GM12864 (cell line): ENCODE measurements at regions not wholly inside any gene's neighbourhood (a gene's known extent, or its start where the extent isn't known, plus 50 kb on each side); places are given as distances from the start of the nearest gene placed in this dataset.
A peak's percentile ranks its signal among the peaks of the same experiment; 100 is the strongest.

Source experiments
- DNase-seq: peaks from one replicate; pipeline ENCODE4 v3.0.0-alpha.2; 2011; ENCODE audit warnings: low read depth
- H3K4me3 ChIP-seq: 2 replicates; pipeline ENCODE4 v1.5.1; 2011; ENCODE audit warnings: mild to moderate bottlenecking, low read depth, low read length, control low read depth
- TF ChIP-seq, protein P1 (sequence below): IDR thresholded peaks from 2 replicates; pipeline ENCODE4 v1.5.1; 2011; ENCODE audit warnings: low read depth, mild to moderate bottlenecking, moderate library complexity, low read length, control low read depth, inconsistent platforms; ENCODE audit errors: missing control alignments

DNA sequence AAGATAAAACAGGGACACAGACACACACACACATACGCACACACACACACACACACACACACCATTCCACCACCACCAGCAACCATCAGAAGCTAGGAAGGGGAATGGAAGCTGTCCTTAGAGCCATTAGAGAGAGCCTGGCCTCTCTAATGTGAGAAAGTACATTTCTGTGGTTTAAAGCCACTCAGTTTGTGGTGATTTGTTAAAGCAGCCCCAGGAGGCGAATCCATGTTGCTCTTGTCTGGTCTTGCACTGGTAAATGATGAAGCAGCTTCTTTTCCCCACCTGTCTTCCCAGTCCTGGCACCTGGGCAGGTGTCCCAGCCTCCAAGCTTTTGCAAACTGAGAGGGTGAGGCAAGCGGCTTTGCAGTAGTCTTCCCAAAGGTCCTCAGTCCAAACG lies 118.9 kb upstream of the KL start:
- TF ChIP-seq, protein P1, sequence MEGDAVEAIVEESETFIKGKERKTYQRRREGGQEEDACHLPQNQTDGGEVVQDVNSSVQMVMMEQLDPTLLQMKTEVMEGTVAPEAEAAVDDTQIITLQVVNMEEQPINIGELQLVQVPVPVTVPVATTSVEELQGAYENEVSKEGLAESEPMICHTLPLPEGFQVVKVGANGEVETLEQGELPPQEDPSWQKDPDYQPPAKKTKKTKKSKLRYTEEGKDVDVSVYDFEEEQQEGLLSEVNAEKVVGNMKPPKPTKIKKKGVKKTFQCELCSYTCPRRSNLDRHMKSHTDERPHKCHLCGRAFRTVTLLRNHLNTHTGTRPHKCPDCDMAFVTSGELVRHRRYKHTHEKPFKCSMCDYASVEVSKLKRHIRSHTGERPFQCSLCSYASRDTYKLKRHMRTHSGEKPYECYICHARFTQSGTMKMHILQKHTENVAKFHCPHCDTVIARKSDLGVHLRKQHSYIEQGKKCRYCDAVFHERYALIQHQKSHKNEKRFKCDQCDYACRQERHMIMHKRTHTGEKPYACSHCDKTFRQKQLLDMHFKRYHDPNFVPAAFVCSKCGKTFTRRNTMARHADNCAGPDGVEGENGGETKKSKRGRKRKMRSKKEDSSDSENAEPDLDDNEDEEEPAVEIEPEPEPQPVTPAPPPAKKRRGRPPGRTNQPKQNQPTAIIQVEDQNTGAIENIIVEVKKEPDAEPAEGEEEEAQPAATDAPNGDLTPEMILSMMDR = no peak
- DNase-seq = no peak
- H3K4me3 ChIP-seq = no peak overlapping the region

DNA sequence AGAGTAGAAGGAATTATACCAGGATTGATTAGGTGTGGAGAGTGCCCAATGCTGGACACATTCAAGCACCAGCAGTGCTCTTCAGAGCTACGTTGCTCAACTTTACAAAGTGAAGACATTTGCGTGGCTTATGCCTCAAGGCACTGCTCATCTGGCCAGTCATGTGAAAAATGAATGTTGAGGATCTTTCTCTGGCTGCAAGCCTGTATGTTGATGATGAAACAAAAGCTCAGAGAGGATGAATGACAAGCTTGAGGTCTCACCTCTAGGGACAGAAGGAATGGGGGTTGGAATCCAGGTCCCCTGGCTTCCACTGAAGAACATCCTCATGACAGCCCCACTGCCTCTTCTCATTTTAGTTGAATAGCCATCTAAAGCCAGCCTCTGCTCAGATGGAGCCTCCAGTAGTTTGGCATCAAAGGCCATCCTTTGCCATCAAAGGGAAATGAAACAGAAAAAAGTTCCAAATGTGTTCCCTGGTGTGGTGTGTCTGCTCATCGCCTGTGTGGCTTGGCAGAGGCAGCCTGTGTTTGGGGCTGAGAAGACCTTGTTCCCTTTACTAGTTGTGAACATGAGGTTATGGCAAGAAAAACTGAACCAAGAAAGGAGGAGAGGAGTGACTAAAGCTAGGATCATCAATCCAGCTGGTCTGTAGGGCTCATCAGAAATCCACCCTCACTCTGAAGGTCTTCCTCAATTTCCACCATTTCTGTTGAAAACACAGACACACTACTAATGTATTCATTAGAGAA lies 114.0 kb upstream of the KL start:
- TF ChIP-seq, protein P1 = no peak
- DNase-seq = no peak
- no peak overlapping the region for H3K4me3 ChIP-seq

DNA sequence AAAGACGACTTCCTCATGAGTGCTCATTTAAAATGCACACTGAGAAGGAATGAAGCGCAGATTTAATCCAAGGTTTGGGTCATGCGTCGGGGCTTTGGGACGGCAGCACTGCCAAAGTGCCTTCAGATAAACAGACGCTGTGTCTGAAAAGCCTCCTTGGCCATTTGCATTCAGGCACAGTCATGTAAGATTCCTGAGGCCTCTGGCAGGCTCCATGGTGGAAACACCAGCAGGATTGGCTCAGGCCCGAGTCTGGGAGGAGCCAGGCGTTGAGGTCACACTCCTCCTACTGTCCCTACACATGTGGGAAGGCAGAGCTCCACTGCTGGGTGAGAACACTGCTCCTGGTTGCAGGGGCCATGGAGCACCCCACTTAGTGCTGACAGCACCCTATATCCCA lies 113.3 kb upstream of the KL start:
- no peak overlapping the region for H3K4me3 ChIP-seq
- DNase-seq = no peak
- TF ChIP-seq, protein P1 = no peak

DNA sequence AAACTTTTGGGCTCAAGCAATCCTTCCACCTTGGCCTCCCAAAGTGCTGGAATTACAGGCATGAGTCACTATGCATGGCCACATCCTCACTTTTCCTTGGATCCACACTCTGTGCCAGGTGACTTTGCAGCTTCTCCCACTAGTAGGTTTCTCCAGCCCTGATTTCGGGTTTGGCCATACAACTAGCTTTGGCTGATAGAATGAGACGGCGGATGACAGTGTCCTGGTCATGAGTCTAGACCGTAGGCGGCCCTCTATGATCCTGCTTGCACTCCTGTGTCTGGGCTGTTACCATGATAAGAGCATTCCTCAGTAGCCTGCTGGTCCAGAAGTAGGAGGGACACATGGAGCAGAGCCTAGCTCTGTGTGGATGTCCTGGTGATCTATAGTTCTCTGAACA lies 112.5 kb upstream of the KL start:
- no peak for DNase-seq
- H3K4me3 ChIP-seq = no peak overlapping the region
- TF ChIP-seq, protein P1 = no peak

DNA sequence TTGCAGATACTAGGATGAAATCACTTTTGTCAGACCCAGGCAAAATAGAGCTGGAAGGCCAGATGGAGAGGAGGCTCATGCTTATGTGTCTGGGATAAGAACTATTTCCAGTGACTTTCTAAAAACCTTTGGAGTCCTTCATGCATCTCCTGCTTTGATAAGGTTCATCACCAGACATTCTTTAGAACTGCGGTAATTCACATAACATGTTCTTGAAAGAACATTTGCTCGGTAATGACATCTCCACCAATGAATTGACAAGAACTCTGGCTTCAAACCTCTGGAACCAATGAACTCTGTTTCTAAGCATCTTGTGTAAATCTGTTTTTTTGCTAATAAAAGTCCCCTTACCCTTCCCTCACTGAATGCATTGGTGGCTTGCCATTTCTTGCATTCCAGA lies 112.0 kb upstream of the KL start:
- H3K4me3 ChIP-seq = no peak overlapping the region
- DNase-seq = no peak
- TF ChIP-seq, protein P1 = no peak

DNA sequence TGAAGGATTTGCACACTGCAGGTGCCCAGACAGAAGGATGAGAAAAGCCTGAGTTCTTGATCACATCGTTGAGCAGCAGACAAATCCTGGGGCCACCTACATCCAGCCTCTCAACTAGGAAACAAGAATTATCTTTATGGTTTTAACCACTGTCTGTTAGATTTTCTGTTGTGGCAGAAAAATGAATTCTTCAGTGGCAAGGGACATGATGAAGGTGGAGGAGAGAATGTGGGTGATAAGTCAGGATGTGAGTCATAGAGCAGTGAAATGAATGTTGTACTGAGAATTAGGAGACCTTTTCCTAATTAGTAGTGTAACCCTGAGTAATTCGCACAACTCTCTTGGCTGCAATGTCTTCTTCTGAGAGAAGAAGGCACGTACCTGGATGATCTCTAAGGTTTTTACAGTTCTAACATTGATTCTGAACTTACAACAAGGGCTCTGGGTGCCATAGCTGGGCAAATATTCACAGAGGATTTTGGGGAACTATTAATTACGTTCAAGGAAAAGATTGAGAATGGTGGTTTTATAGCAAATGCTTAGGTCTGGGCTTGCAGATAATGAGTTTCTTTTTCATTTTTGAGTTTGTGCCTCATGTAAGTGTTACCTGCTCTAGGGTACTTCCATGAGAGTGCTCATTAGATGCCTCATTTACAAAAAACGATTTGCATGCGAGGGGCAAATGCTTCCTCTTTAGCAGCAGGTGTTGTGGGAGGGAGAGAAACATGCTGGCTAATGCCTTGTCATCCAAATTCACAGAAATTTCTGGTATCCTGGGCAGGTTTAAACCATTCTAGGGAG lies 111.0 kb upstream of the KL start:
- H3K4me3 ChIP-seq = no peak overlapping the region; the same call in 1 of the 2 replicates
- DNase-seq = peak; percentile 30
- TF ChIP-seq, protein P1 = no peak
